Hepatocyte (in vitro differentiated cells): ENCODE measurements at regions not wholly inside any gene's neighbourhood (a gene's known extent, or its start where the extent isn't known, plus 50 kb on each side); places are given as distances from the start of the nearest gene placed in this dataset.

Source experiments
- CTCF ChIP-seq: fragments of 200-600 bp; sonication (generic); IDR thresholded peaks from 2 replicates; pipeline ENCODE4 v1.5.1; 2016; ENCODE audit warnings: antibody characterized with exemption, mild to moderate bottlenecking; ENCODE audit not compliant: poor library complexity
- EZH2 ChIP-seq: fragments of 200-600 bp; sonication (generic); IDR thresholded peaks from 2 replicates; pipeline ENCODE4 v1.6.1; 2016; ENCODE audit warnings: antibody characterized with exemption, mild to moderate bottlenecking, borderline replicate concordance

DNA sequence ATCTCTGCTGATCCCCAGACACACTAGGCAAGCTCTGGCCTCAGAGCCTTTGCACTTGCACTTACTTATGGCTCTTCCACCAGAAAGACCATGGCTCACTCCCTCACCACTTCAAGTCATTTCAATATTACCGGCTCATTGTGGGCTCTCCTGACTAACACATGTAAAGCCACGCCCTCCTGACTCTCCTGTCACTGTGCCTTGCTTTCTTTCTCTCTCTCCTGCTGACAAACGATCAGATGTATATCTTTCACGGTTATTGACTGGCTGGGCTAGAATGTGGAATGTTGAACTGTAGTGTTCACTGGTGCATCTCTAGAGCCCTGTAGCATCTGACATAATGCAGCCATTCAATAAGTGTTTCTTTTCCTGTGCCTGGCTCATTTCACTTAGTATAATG is 425.1 kb downstream of the RAB28 start:
- no peak for TF ChIP-seq CTCF
- no peak for TF ChIP-seq EZH2
